Kidney (tissue), 13 donors: ENCODE measurements at regions not wholly inside any gene's neighbourhood (a gene's known extent, or its start where the extent isn't known, plus 50 kb on each side); places are given as distances from the start of the nearest gene placed in this dataset.

Experiments used
- DNase-seq, 5 donors: peaks; one replicate each; pipeline ENCODE4 v3.0.0-alpha.2; 2013 to 2020
- FAIRE-seq: peaks from 2 replicates; lab custom pipeline; 2012; peaks lifted over from hg19 to GRCh38; lab: Jason Lieb, UNC
- H3K27ac ChIP-seq, 2 donors: one replicate each; pipeline ENCODE4 v1.7.0; 2013; ENCODE audit warnings: low read depth in 2 of 2, low read length in 2 of 2, inconsistent platforms in 1 of 2
- H3K27me3 ChIP-seq: one replicate; pipeline ENCODE4 v1.7.1; 2013; ENCODE audit warnings: low read length, inconsistent platforms; ENCODE audit not compliant: control insufficient read depth, insufficient read depth
- H3K36me3 ChIP-seq, 3 donors: one replicate each; pipeline versions ENCODE4 v1.7.0 to v1.7.1; 2013; ENCODE audit warnings: low read length in 3 of 3, control low read depth in 1 of 3, inconsistent platforms in 1 of 3; ENCODE audit not compliant: insufficient read depth in 3 of 3, control insufficient read depth in 2 of 3
- H3K4me1 ChIP-seq, 3 donors: one replicate each; pipeline versions ENCODE4 v1.7.0 to v1.7.1; 2013; ENCODE audit warnings: low read length in 3 of 3, inconsistent platforms in 1 of 3, low read depth in 1 of 3; ENCODE audit not compliant: control insufficient read depth in 2 of 3, insufficient read depth in 2 of 3
- H3K4me3 ChIP-seq, 3 donors: one replicate each; pipeline versions ENCODE4 v1.7.0 to v1.8.1; 2013; ENCODE audit warnings: low read length in 3 of 3, control low read depth in 1 of 3, inconsistent platforms in 1 of 3
- H3K9ac ChIP-seq, 3 donors: one replicate each; pipeline versions ENCODE4 v1.7.0 to v1.7.1; 2013; ENCODE audit warnings: low read length in 3 of 3, control low read depth in 1 of 3, inconsistent platforms in 1 of 3
- H3K9me3 ChIP-seq, 3 donors: one replicate each; pipeline versions ENCODE4 v1.7.0 to v1.7.1; 2013; ENCODE audit warnings: low read length in 3 of 3, control low read depth in 1 of 3, inconsistent platforms in 1 of 3; ENCODE audit not compliant: control insufficient read depth in 2 of 3, insufficient read depth in 1 of 3
- intact Hi-C: fragments of 100-400 bp; cut with DNase I; formaldehyde crosslinking; loops from one replicate; pipeline ENCODE4 v1.11.1; 2022
- TF ChIP-seq, protein P1 (sequence below): IDR thresholded peaks from 3 replicates; pipeline ENCODE4 v1.5.1; 2012; ENCODE audit warnings: mild to moderate bottlenecking, moderate library complexity, borderline replicate concordance; ENCODE audit not compliant: insufficient read depth; ENCODE audit errors: extremely low read depth
- donor health status: control.
- donor health status: control.
- donor health status: control.
- donor health status: control.
- donor health status: control.
- donor health status: DM: yes; HTN: yes; CAD: no.
- donor health status: Normal renal cell carcinoma (clear cell type).

DNA sequence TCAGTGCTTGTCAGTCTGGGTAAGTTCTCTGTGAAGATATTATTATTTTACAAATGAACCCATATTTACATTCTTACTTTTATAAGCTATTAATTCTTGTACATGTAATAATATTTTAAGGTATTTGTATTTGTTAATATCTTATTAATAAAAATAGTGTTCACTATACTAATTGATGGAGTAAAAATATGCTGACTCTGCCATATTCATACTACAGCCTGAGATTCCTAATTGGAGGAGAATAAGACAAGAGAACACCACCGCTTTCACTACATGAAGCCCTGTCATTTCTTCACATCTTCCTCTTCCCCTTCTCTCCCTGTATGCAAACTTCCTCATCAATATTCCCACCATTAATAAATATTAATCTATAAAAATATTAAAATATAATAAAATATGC lies 167.6 kb upstream of the TUSC1 start:
- H3K4me1 ChIP-seq, result no peaks in the 10 kb centered on the region

DNA sequence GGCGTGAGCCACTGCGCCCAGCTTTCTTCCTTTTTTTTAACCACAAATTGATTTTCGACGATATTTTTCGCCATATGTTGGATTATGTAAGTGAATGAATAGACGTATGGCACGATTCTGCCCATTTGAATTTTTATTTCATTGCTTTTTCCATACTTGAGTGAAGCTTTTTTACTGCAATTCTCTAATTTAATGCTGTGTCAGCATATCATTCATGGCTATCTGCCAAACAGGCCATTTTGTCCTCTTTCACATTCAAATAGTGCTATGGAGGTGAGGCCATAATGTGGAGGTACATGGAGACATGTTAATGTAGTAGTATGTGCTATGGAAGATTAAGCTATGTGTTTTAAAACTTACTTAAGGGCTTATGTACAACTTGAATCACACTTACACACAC lies 152.1 kb upstream of the TUSC1 start:
- H3K27me3 ChIP-seq, result no peaks in the 10 kb centered on the region
- H3K9me3 ChIP-seq, result no peaks in the 10 kb centered on the region
- intact Hi-C loops, result no loop called here
- DNase-seq (no peak), FAIRE-seq (no peak)
- TF ChIP-seq, protein P1, sequence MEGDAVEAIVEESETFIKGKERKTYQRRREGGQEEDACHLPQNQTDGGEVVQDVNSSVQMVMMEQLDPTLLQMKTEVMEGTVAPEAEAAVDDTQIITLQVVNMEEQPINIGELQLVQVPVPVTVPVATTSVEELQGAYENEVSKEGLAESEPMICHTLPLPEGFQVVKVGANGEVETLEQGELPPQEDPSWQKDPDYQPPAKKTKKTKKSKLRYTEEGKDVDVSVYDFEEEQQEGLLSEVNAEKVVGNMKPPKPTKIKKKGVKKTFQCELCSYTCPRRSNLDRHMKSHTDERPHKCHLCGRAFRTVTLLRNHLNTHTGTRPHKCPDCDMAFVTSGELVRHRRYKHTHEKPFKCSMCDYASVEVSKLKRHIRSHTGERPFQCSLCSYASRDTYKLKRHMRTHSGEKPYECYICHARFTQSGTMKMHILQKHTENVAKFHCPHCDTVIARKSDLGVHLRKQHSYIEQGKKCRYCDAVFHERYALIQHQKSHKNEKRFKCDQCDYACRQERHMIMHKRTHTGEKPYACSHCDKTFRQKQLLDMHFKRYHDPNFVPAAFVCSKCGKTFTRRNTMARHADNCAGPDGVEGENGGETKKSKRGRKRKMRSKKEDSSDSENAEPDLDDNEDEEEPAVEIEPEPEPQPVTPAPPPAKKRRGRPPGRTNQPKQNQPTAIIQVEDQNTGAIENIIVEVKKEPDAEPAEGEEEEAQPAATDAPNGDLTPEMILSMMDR, result no peak
- no peak overlapping the region for H3K4me3 ChIP-seq
- no peak overlapping the region for H3K27ac ChIP-seq
- no peaks in the 10 kb centered on the region for H3K36me3 ChIP-seq
- H3K9ac ChIP-seq, result no peak overlapping the region
- H3K4me1 ChIP-seq, result no peaks in the 10 kb centered on the region

More for the DNA sequence above, 167.6 kb upstream of the TUSC1 start:
- no peaks in the 10 kb centered on the region for H3K36me3 ChIP-seq
- intact Hi-C loops, result no loop called here
- no peak for DNase-seq
- H3K4me3 ChIP-seq, result no peak overlapping the region
- no peaks in the 10 kb centered on the region for H3K9me3 ChIP-seq
- no peak overlapping the region for H3K9ac ChIP-seq
- no peaks in the 10 kb centered on the region for H3K27me3 ChIP-seq
- TF ChIP-seq, protein P1, result no peak
- no peak overlapping the region for H3K27ac ChIP-seq
- FAIRE-seq, result no peak

DNA sequence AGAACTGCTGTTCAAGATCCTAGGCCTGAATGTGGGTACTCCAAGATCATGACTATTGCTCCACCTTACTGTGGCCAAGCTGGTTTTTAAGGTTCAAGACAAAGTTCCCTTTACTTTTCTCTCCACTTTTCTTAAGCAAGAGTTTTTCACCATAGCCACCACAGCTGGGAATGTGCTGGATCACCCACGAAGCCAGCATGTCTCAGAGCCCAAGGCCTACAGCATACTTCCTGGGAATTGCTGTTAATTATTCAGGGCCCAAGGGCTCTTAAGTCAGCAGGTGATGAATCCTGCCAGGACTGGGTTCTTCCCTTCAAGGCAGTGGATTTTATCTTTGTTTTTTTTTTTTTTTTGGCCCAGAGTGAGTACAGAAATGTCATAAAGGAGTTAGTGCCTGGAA lies 149.4 kb upstream of the TUSC1 start:
- no peaks in the 10 kb centered on the region for H3K27me3 ChIP-seq
- TF ChIP-seq, protein P1, result no peak
- H3K27ac ChIP-seq, result no peak overlapping the region
- intact Hi-C loops, result no loop called here
- H3K9ac ChIP-seq, result no peak overlapping the region
- no peaks in the 10 kb centered on the region for H3K9me3 ChIP-seq
- H3K4me1 ChIP-seq, result no peaks in the 10 kb centered on the region
- H3K36me3 ChIP-seq, result no peaks in the 10 kb centered on the region
- FAIRE-seq (no peak), DNase-seq (no peak)
- no peak overlapping the region for H3K4me3 ChIP-seq

DNA sequence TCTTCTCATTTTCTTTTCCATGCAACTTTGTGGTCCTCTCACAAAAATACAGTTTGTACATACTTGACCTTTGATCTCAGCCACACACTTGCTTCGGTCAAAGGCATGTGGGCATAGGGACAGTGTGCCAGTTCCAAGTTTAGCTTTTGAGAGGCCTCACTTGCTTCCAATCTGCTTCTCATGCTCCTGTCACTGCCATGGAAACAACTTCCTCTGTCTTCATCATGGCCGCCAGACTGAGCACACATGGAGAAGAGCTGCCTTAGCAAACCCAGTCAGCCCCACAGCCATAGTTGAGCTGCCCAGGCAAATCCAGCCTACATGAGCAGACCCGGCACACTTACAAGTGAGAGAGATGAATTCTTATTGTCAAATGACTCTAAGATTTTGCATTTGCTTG lies 138.2 kb upstream of the TUSC1 start:
- no peaks in the 10 kb centered on the region for H3K27me3 ChIP-seq
- no peak overlapping the region for H3K27ac ChIP-seq
- no peaks in the 10 kb centered on the region for H3K4me1 ChIP-seq
- H3K9me3 ChIP-seq, result no peaks in the 10 kb centered on the region
- H3K9ac ChIP-seq, result no peak overlapping the region
- intact Hi-C loops, result no loop called here
- no peak overlapping the region for H3K4me3 ChIP-seq
- H3K36me3 ChIP-seq, result no peaks in the 10 kb centered on the region
- TF ChIP-seq, protein P1, result no peak
- DNase-seq (no peak), FAIRE-seq (no peak)
